Lower lobe of right lung (tissue), 2 donors: ENCODE measurements at regions not wholly inside any gene's neighbourhood (a gene's known extent, or its start where the extent isn't known, plus 50 kb on each side); places are given as distances from the start of the nearest gene placed in this dataset.
A peak's percentile ranks its signal among the peaks of the same experiment; 100 is the strongest.
"Not testable (repeated sequence)": the region's sequence is repeated elsewhere in the genome, so short reads cannot be mapped to it uniquely, and the experiment has no call there.

Experiments used
- ATAC-seq, 2 donors: fragments of 200-7000 bp; cut with Tn5 transposase; one replicate each; pipeline ENCODE4 v1.9.1; 2020 to 2022; ENCODE audit warnings: mild to moderate bottlenecking in 2 of 2, moderate library complexity in 2 of 2
- DNase-seq: peaks from one replicate; pipeline ENCODE4 v3.0.0-alpha.2; 2020
- H3K27ac ChIP-seq: fragments of 200-600 bp; one replicate; pipeline ENCODE4 v1.8.0; 2022
- H3K27me3 ChIP-seq: fragments of 200-600 bp; one replicate; pipeline ENCODE4 v1.8.0; 2022; ENCODE audit warnings: low read depth
- H3K36me3 ChIP-seq: fragments of 200-600 bp; one replicate; pipeline ENCODE4 v1.8.0; 2022; ENCODE audit warnings: mild to moderate bottlenecking
- H3K4me1 ChIP-seq: fragments of 200-600 bp; one replicate; pipeline ENCODE4 v1.8.0; 2022
- H3K4me3 ChIP-seq: fragments of 200-600 bp; one replicate; pipeline ENCODE4 v1.8.0; 2022; ENCODE audit warnings: mild to moderate bottlenecking
- H3K9me3 ChIP-seq: fragments of 200-600 bp; one replicate; pipeline ENCODE4 v1.8.0; 2022
- CTCF ChIP-seq: fragments of 200-600 bp; IDR thresholded peaks from one replicate; pipeline ENCODE4 v1.8.0; 2022; ENCODE audit warnings: antibody characterized with exemption, mild to moderate bottlenecking
- intact Hi-C: fragments of 100-400 bp; cut with DNase I; formaldehyde crosslinking; loops from one replicate; pipeline ENCODE4 v1.11.0; 2022
- donor health status: DM: no; HTN: yes; CAD: no; lungs with severe emphysema.

DNA sequence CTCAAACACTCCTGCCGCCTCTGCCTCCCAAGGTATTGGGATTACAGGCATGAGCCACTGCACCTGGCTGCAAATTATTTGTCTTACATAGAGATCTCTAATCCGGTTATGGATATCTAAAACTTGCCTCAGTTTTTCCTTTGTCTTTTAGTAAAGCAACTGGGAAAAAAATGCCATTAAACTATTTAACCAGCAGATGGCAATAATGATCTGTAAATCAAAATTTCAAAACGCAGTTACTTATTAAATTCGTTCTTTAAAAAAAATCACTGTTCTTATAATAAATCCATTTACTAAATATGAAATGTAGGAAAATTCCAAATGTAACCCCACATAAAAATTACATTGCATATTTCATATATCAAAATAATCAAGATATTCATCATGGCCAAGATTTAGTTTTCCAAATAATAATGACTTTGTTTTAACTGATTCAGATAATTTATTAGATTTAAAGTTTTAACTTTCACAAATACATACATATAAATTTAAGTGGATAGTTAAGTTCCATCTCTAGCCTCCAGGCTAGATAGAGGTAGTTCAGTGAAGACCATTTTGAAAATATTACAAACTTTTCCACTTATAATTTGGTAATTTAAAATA, 125.8 kb downstream of the KBTBD2 start:
- H3K4me3 ChIP-seq, intact Hi-C loops, H3K4me1 ChIP-seq, ATAC-seq, H3K27me3 ChIP-seq, H3K36me3 ChIP-seq, H3K9me3 ChIP-seq, DNase-seq, H3K27ac ChIP-seq: not testable (repeated sequence)
- peak; percentile 42 for TF ChIP-seq CTCF

GRCh38 chr7:32765185-32765584, 126.4 kb downstream of the KBTBD2 start:
- Histone ChIP-seq H3K36me3 (no peaks in the 10 kb centered on the region), H3K27me3 (no peaks in the 10 kb centered on the region), H3K27ac (no peak overlapping the region), H3K4me3 (no peak overlapping the region), H3K9me3 (no peaks in the 10 kb centered on the region), H3K4me1 (peaks cover 4% of the 10 kb centered on the region)
- no peak for TF ChIP-seq CTCF
- ATAC-seq (no peak), DNase-seq (no peak)
- intact Hi-C loops, result no loop called here

GRCh38 chr7:32762925-32763293, 128.7 kb downstream of the KBTBD2 start:
- Histone ChIP-seq H3K4me3 (peak overlapping the region; percentile 23), H3K27ac (no peak overlapping the region), H3K36me3 (no peaks in the 10 kb centered on the region), H3K9me3 (no peaks in the 10 kb centered on the region), H3K27me3 (no peaks in the 10 kb centered on the region), H3K4me1 (peaks cover 4% of the 10 kb centered on the region)
- DNase-seq (no peak), ATAC-seq (no peak)
- TF ChIP-seq CTCF, result no peak
- intact Hi-C loops, result no loop called here

GRCh38 chr7:32762206-32762924, 129.2 kb downstream of the KBTBD2 start:
- intact Hi-C loops, ATAC-seq, DNase-seq, H3K9me3 ChIP-seq, H3K36me3 ChIP-seq, H3K27ac ChIP-seq, H3K27me3 ChIP-seq, H3K4me1 ChIP-seq: not testable (repeated sequence)
- peak overlapping the region; percentile 23 for H3K4me3 ChIP-seq

- ATAC-seq, result no peak
- no peak overlapping the region for H3K27ac ChIP-seq
- H3K36me3 ChIP-seq, result no peaks in the 10 kb centered on the region
- intact Hi-C loops, result no loop called here
- TF ChIP-seq CTCF, result no peak
- no peaks in the 10 kb centered on the region for H3K9me3 ChIP-seq
- H3K27me3 ChIP-seq, result no peaks in the 10 kb centered on the region
- H3K4me3 ChIP-seq, result peak overlapping the region; percentile 23
- DNase-seq, result no peak
- peaks cover 4% of the 10 kb centered on the region for H3K4me1 ChIP-seq
Measured at GRCh38 chr7:32761451-32762205, 129.9 kb downstream of the KBTBD2 start.

DNA sequence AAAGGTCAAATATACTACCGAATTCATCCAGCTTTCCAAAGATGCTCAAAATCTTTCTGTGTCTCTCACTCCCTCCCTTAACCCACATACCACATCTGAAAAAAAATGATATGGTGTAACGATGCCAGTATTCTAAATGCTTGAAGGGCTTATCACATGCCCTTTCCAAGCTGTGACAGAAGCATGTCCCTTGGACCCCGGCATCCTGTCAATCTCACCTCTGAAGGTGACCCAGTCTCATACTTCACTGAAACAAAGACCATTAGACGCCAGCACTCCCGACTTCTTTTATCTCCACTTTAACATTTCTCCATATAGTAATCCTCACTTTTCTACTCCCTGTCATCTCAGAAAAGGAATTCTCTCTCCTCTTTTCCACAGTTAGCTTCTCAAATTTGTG, 130.8 kb downstream of the KBTBD2 start:
- not testable (repeated sequence) for H3K9me3 ChIP-seq

GRCh38 chr7:32759859-32760258, 131.7 kb downstream of the KBTBD2 start:
- ATAC-seq, DNase-seq, H3K27ac ChIP-seq, intact Hi-C loops, H3K9me3 ChIP-seq, H3K27me3 ChIP-seq, H3K36me3 ChIP-seq, H3K4me1 ChIP-seq, H3K4me3 ChIP-seq: not testable (repeated sequence)

More for the DNA sequence above, 130.8 kb downstream of the KBTBD2 start:
- H3K27ac ChIP-seq, H3K36me3 ChIP-seq, H3K4me1 ChIP-seq, ATAC-seq, DNase-seq, H3K27me3 ChIP-seq, intact Hi-C loops, H3K4me3 ChIP-seq: not testable (repeated sequence)

- H3K36me3 ChIP-seq, H3K4me1 ChIP-seq, intact Hi-C loops, H3K27me3 ChIP-seq, DNase-seq, ATAC-seq, H3K27ac ChIP-seq, H3K9me3 ChIP-seq, H3K4me3 ChIP-seq: not testable (repeated sequence)
Measured at GRCh38 chr7:32753872-32754271, 137.7 kb downstream of the KBTBD2 start.

GRCh38 chr7:32748337-32748736, 143.2 kb downstream of the KBTBD2 start:
- DNase-seq, H3K27ac ChIP-seq, H3K9me3 ChIP-seq, H3K27me3 ChIP-seq, ATAC-seq, H3K4me3 ChIP-seq, H3K36me3 ChIP-seq, intact Hi-C loops, H3K4me1 ChIP-seq: not testable (repeated sequence)
